ENCODE measurements at regions not wholly inside any gene's neighbourhood (a gene's known extent, or its start where the extent isn't known, plus 50 kb on each side); places are given as distances from the start of the nearest gene placed in this dataset.

DNA sequence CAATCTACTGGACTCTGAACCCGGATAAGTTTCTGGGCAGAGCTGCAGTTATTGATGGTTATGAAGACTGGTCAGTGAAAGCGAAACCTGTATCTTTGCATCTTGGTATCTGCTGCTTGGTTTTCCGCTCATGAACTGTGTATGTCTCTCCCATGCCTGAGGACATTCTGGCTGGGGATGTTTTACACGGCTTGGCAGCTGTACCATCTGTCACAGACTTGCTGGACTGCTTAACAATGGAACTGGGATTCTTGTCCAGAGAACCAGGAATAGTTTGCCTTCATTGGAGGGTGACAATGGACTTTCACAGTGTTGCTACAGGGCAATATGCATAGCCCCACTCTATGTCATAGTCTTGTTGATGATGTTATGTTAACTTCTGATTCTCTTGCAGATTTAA is 119.9 kb upstream of the TMEM106B start:
- Mint-ChIP-seq H3K27ac (ENCODE audit: unreplicated experiment) (no peak overlapping the region), H3K4me3 (no peak overlapping the region), H3K27me3 (ENCODE audit: low read depth) (no peaks in the 10 kb centered on the region), H3K9me3 (peaks cover 2% of the 10 kb centered on the region), H3K4me1 (no peaks in the 10 kb centered on the region), H3K36me3 (ENCODE audit: low read depth) (no peaks in the 10 kb centered on the region)
- TF ChIP-seq, protein P1, sequence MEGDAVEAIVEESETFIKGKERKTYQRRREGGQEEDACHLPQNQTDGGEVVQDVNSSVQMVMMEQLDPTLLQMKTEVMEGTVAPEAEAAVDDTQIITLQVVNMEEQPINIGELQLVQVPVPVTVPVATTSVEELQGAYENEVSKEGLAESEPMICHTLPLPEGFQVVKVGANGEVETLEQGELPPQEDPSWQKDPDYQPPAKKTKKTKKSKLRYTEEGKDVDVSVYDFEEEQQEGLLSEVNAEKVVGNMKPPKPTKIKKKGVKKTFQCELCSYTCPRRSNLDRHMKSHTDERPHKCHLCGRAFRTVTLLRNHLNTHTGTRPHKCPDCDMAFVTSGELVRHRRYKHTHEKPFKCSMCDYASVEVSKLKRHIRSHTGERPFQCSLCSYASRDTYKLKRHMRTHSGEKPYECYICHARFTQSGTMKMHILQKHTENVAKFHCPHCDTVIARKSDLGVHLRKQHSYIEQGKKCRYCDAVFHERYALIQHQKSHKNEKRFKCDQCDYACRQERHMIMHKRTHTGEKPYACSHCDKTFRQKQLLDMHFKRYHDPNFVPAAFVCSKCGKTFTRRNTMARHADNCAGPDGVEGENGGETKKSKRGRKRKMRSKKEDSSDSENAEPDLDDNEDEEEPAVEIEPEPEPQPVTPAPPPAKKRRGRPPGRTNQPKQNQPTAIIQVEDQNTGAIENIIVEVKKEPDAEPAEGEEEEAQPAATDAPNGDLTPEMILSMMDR (conservative IDR thresholded peaks at IDR 0.05), result no peak
- DNase-seq (ENCODE audit: low read depth, low spot score), result no peak

DNA sequence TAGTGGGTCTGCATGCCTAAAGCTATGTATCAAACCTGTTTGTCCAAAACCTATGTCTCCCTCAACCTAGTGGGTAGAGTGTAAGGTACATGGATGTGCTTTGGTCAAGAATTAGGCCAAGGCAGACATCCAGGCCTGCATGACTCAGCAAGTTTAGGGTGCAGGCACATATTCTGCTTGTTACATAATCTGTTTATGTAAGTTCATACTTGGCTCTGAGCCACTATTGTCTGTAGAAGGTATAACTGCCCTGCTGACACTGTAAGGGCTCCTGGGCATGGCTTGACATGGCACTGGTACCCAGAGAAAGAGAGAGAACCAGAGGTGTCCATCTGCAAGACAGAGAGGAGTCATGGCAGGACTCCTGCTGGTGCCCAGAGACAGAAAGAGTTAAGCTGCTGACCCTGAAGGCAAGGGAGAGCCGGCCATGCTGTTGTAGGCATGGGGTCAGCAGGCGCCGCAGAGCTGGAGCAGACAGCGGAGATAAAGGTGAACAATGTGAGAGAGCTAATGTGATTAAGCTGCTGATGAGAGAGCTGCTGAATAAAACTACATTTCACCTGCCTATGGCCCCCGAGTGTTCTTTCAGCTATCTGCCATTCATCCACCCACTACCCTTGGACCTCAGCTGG is 118.5 kb upstream of the TMEM106B start:
- Mint-ChIP-seq H3K27me3 (ENCODE audit: low read depth) (no peaks in the 10 kb centered on the region), H3K4me1 (no peaks in the 10 kb centered on the region), H3K9me3 (no peaks in the 10 kb centered on the region), H3K36me3 (ENCODE audit: low read depth) (no peaks in the 10 kb centered on the region), H3K4me3 (no peak overlapping the region), H3K27ac (ENCODE audit: unreplicated experiment) (no peak overlapping the region)
- TF ChIP-seq, protein P1 (conservative IDR thresholded peaks at IDR 0.05), result no peak
- DNase-seq (ENCODE audit: low read depth, low spot score), result no peak

DNA sequence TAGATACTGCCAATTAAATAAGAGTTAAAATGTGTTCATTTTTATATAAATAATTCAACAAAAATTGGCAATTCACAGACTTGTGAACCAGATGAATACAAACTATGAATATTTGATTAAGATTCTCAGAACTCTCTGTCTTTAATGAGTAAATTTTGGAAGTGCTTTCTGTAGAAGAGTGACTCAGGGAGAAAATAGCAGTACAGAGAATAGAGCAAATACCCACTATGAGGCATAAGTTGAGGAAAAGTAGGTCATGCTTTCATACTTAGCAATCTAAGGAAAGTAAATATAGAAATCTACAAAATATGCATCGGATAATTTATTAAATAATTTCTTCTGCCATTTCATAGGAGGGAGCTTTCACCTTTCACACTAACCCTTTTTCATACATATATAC is 117.7 kb upstream of the TMEM106B start:
- H3K9me3 Mint-ChIP-seq, result no peaks in the 10 kb centered on the region
- TF ChIP-seq, protein P1 (conservative IDR thresholded peaks at IDR 0.05), result no peak
- no peaks in the 10 kb centered on the region for H3K36me3 Mint-ChIP-seq (ENCODE audit: low read depth)
- H3K4me1 Mint-ChIP-seq, result no peaks in the 10 kb centered on the region
- H3K27ac Mint-ChIP-seq (ENCODE audit: unreplicated experiment), result no peak overlapping the region
- H3K4me3 Mint-ChIP-seq, result no peak overlapping the region
- no peak for DNase-seq (ENCODE audit: low read depth, low spot score)
- no peaks in the 10 kb centered on the region for H3K27me3 Mint-ChIP-seq (ENCODE audit: low read depth)

DNA sequence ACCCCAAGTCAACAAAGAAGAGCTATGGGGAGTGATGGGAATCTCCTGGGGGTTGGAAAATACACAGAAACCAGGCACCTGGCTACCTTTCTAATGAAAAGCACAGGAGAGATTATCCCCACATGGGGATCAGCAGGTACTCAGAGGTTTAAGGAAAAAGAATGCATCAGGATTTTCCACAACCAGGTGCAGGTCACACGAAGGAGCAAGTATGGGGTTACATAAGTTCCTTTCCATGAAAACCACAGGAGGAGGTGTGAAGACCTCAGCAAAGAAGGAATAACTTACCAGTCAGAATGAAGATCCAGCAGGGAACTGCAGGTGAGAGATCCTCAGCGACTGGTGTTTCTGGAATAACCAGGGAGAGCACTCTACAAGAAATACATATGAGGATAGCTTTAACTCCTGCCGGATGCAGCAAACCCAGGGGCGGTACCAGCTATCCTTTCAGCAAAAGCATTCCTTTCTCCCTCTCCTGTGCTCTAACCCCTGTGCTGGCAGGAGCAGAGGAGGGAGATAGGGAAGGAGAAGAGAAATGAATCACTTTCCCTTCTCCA is 116.7 kb upstream of the TMEM106B start:
- Mint-ChIP-seq H3K27ac (ENCODE audit: unreplicated experiment) (no peak overlapping the region), H3K4me1 (no peaks in the 10 kb centered on the region), H3K4me3 (no peak overlapping the region), H3K27me3 (ENCODE audit: low read depth) (no peaks in the 10 kb centered on the region), H3K36me3 (ENCODE audit: low read depth) (no peaks in the 10 kb centered on the region), H3K9me3 (no peaks in the 10 kb centered on the region)
- TF ChIP-seq, protein P1 (conservative IDR thresholded peaks at IDR 0.05), result no peak
- DNase-seq (ENCODE audit: low read depth, low spot score), result no peak

DNA sequence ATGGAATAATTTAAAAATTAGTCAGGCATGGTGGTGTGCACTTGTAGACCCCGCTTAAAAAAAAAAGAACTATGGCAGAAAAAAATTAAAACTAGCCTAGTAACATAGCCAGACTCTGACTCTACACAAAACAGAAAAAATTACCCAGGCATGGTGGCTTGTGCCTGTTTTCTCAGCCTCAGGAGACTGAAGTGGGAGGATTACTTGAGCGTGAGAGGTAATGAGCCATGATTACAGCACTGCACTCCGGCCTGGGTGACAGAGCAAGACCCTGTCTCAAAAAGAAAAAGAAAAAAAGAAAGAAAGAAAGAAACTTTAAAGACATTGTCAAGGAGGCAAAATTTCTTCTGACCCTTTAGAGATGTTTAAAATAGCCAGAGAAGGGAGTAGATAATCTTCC is 109.0 kb upstream of the TMEM106B start:
- Mint-ChIP-seq H3K9me3 (peaks cover 3% of the 10 kb centered on the region), H3K27me3 (ENCODE audit: low read depth) (no peaks in the 10 kb centered on the region), H3K4me3 (no peak overlapping the region), H3K4me1 (no peaks in the 10 kb centered on the region), H3K27ac (ENCODE audit: unreplicated experiment) (peak overlapping the region; percentile 73), H3K36me3 (ENCODE audit: low read depth) (no peaks in the 10 kb centered on the region)
- TF ChIP-seq, protein P1 (conservative IDR thresholded peaks at IDR 0.05), result no peak
- DNase-seq (ENCODE audit: low read depth, low spot score), result no peak

Measured in neural crest cell (in vitro differentiated cells).